DND-41 (cell line): ENCODE measurements at regions not wholly inside any gene's neighbourhood (a gene's known extent, or its start where the extent isn't known, plus 50 kb on each side); places are given as distances from the start of the nearest gene placed in this dataset.

Experiments
- ATAC-seq: fragments of 200-7000 bp; cut with Tn5 transposase; 3 replicates; pipeline ENCODE4 v1.9.1; 2021; ENCODE audit warnings: low read depth; ENCODE audit not compliant: insufficient read depth
- DNase-seq: peaks from one replicate; pipeline ENCODE4 v3.0.0-alpha.2; 2020
- H2AFZ ChIP-seq: 2 replicates; pipeline ENCODE4 v1.6.0; 2012; ENCODE audit warnings: low read depth, low read length
- H3K27ac ChIP-seq: 2 replicates; pipeline ENCODE4 v1.5.1; 2012; ENCODE audit warnings: low read length, inconsistent platforms
- H3K27me3 ChIP-seq: fragments of 200-600 bp; sonication (generic); 2 replicates; pipeline ENCODE4 v1.6.0; 2012; ENCODE audit warnings: low read length, mild to moderate bottlenecking, inconsistent platforms; ENCODE audit not compliant: insufficient read depth, poor library complexity
- H3K36me3 ChIP-seq: 2 replicates; pipeline ENCODE4 v1.5.1; 2012; ENCODE audit warnings: low read length, inconsistent platforms; ENCODE audit not compliant: insufficient read depth
- H3K4me1 ChIP-seq: 2 replicates; pipeline ENCODE4 v1.5.1; 2012; ENCODE audit warnings: mild to moderate bottlenecking, low read length; ENCODE audit not compliant: insufficient read depth
- H3K4me2 ChIP-seq: 2 replicates; pipeline ENCODE4 v1.6.0; 2012; ENCODE audit warnings: mild to moderate bottlenecking, moderate library complexity, low read length, inconsistent platforms; ENCODE audit not compliant: insufficient read depth
- H3K4me3 ChIP-seq, 2 experiments: fragments of 200-600 bp in 1 of 2; shearing (Covaris generic) in 1 of 2; 2 replicates each; pipeline ENCODE4 v1.5.1; 2012 to 2016; ENCODE audit warnings: inconsistent platforms in 2 of 2, low read length in 2 of 2, mild to moderate bottlenecking in 2 of 2, low read depth in 1 of 2, moderate library complexity in 1 of 2
- H3K79me2 ChIP-seq: 2 replicates; pipeline ENCODE4 v1.6.0; 2012; ENCODE audit warnings: low read length, inconsistent platforms; ENCODE audit not compliant: insufficient read depth
- H3K9ac ChIP-seq: 2 replicates; pipeline ENCODE4 v1.6.0; 2012; ENCODE audit warnings: low read depth, mild to moderate bottlenecking, inconsistent platforms, low read length, moderate library complexity
- H3K9me3 ChIP-seq: 2 replicates; pipeline ENCODE4 v1.5.1; 2012; ENCODE audit warnings: low read length, moderate library complexity, mild to moderate bottlenecking, inconsistent platforms; ENCODE audit not compliant: insufficient read depth, severe bottlenecking
- H4K20me1 ChIP-seq: 2 replicates; pipeline ENCODE4 v1.6.0; 2012; ENCODE audit warnings: low read length; ENCODE audit not compliant: insufficient read depth
- CTCF ChIP-seq: IDR thresholded peaks from 2 replicates; pipeline ENCODE4 v1.5.1; 2012; ENCODE audit warnings: borderline replicate concordance, low read length, moderate library complexity, mild to moderate bottlenecking; ENCODE audit not compliant: poor library complexity, severe bottlenecking; ENCODE audit errors: extremely low read depth
- EZH2 ChIP-seq: IDR thresholded peaks from 3 replicates; pipeline ENCODE4 v1.6.1; 2012; ENCODE audit warnings: borderline replicate concordance, low read depth, mild to moderate bottlenecking, moderate library complexity, low read length, inconsistent platforms; ENCODE audit not compliant: severe bottlenecking

DNA sequence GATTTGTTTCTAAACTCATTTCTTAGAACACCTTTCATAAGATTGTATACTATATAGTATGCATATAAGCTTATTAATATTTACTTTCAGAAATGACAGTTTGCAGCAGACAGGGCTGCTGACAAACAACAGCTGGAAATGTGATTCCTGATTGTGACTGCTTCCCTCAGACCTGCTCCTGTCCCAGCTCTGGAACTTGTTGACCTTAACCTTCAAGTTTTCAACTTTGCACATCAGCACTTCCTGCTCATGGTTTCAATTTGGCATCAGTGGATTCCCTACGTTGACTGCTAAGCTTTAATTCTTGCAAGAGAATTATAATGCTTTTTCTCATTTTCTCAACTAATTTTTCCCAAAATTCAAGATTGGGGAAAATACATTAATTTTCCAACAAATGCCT, 459.2 kb upstream of the ACVR2A start:
- Histone ChIP-seq H3K4me1 (no peaks in the 10 kb centered on the region), H3K4me2 (no peak overlapping the region), H3K79me2 (no peaks in the 10 kb centered on the region), H3K27ac (no peak overlapping the region), H3K9ac (no peak overlapping the region), H3K9me3 (no peaks in the 10 kb centered on the region), H3K27me3 (no peaks in the 10 kb centered on the region), H3K4me3 (no peak overlapping the region), H3K36me3 (no peaks in the 10 kb centered on the region), H4K20me1 (no peaks in the 10 kb centered on the region), H2AFZ (no peak overlapping the region)
- no peak for DNase-seq
- no peak for ATAC-seq
- TF ChIP-seq EZH2 (no peak), CTCF (no peak)

GRCh38 chr2:147384659-147385058, 460.2 kb upstream of the ACVR2A start:
- no peak overlapping the region for H2AFZ ChIP-seq
- no peaks in the 10 kb centered on the region for H3K27me3 ChIP-seq
- no peaks in the 10 kb centered on the region for H4K20me1 ChIP-seq
- no peak overlapping the region for H3K27ac ChIP-seq
- H3K4me2 ChIP-seq = no peak overlapping the region
- H3K9me3 ChIP-seq = no peaks in the 10 kb centered on the region
- H3K36me3 ChIP-seq = no peaks in the 10 kb centered on the region
- DNase-seq = no peak
- TF ChIP-seq EZH2 (no peak), CTCF (no peak)
- H3K4me1 ChIP-seq = no peaks in the 10 kb centered on the region
- no peaks in the 10 kb centered on the region for H3K79me2 ChIP-seq
- H3K9ac ChIP-seq = no peak overlapping the region
- ATAC-seq = no peak
- H3K4me3 ChIP-seq = no peak overlapping the region

DNA sequence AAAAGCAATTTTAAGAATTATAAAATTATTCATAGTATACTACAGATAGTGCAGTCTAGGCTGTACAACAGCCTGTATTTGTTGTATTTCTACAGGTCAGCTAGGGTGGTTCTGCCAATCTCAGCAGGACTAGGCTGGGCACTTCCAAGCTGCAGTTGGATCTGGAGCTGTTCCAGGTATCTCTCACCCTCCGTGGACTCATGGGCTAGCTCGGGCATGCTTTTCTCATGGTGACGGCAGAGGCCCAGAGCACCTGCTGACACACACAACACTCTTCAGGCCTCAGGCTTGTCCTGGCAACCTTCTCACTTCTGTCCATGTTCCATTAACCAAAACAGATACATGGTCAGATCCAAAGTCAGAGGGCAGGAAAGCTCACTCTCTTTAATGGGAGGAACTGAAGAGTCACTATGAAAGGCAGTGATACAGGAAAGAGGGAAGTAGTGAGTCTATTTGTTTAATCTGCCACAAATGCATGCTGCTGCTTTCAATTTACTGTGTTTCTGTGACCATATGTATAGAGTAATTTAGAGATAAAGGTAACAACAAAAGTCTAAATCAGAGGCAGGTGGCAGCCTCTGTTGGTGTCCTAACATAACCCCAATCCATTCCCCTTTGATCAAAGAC, 462.4 kb upstream of the ACVR2A start:
- no peak overlapping the region for H2AFZ ChIP-seq
- H3K9me3 ChIP-seq = no peaks in the 10 kb centered on the region
- DNase-seq (no peak), ATAC-seq (no peak)
- H3K4me1 ChIP-seq = no peaks in the 10 kb centered on the region
- H3K4me3 ChIP-seq = no peak overlapping the region
- no peaks in the 10 kb centered on the region for H3K36me3 ChIP-seq
- no peaks in the 10 kb centered on the region for H3K79me2 ChIP-seq
- TF ChIP-seq CTCF = no peak
- TF ChIP-seq EZH2 = no peak
- no peak overlapping the region for H3K9ac ChIP-seq
- no peak overlapping the region for H3K4me2 ChIP-seq
- no peaks in the 10 kb centered on the region for H4K20me1 ChIP-seq
- no peaks in the 10 kb centered on the region for H3K27me3 ChIP-seq
- no peak overlapping the region for H3K27ac ChIP-seq
